ENCODE measurements at regions not wholly inside any gene's neighbourhood (a gene's known extent, or its start where the extent isn't known, plus 50 kb on each side); places are given as distances from the start of the nearest gene placed in this dataset.
A peak's percentile ranks its signal among the peaks of the same experiment; 100 is the strongest.
"Not testable (repeated sequence)": the region's sequence is repeated elsewhere in the genome, so short reads cannot be mapped to it uniquely, and the experiment has no call there.

GRCh38 chr1:144516172-144516571 lies 54.7 kb upstream of the NBPF15 start:
- not testable (repeated sequence) for H3K27ac Mint-ChIP-seq; H3K4me1 Mint-ChIP-seq; H3K9me3 Mint-ChIP-seq; H3K4me3 Mint-ChIP-seq; H3K36me3 Mint-ChIP-seq; ATAC-seq (ENCODE audit: low read depth in 2 of 2); H3K27me3 Mint-ChIP-seq; DNase-seq

- not testable (repeated sequence) for ATAC-seq (ENCODE audit: low read depth in 2 of 2); H3K27ac Mint-ChIP-seq; H3K36me3 Mint-ChIP-seq; DNase-seq; H3K27me3 Mint-ChIP-seq; H3K4me1 Mint-ChIP-seq; H3K9me3 Mint-ChIP-seq; H3K4me3 Mint-ChIP-seq
Measured at GRCh38 chr1:144516906-144517305, 55.4 kb upstream of the NBPF15 start.

DNA sequence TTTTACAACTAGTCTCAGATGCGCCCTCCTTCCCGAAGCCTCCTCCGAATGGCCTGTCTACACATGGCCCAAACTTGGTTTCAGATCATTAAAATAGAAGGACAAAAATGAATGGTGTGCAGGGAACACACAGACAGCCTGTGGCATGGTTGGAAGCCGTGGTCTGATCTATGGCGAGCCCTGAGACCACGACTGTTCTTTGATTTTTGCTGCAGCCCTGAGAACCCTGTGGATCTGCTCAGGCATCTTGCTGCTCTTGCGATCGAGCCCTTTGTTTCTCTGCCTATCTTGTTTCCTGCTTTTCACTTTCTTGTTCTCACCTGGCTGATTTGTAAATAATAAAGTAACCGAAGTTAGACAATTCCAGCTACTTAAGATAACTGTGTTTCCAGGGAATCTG lies 57.0 kb upstream of the NBPF15 start:
- H3K27ac Mint-ChIP-seq; H3K36me3 Mint-ChIP-seq; DNase-seq; ATAC-seq (ENCODE audit: low read depth in 2 of 2); H3K9me3 Mint-ChIP-seq; H3K4me1 Mint-ChIP-seq; H3K4me3 Mint-ChIP-seq; H3K27me3 Mint-ChIP-seq: not testable (repeated sequence)

DNA sequence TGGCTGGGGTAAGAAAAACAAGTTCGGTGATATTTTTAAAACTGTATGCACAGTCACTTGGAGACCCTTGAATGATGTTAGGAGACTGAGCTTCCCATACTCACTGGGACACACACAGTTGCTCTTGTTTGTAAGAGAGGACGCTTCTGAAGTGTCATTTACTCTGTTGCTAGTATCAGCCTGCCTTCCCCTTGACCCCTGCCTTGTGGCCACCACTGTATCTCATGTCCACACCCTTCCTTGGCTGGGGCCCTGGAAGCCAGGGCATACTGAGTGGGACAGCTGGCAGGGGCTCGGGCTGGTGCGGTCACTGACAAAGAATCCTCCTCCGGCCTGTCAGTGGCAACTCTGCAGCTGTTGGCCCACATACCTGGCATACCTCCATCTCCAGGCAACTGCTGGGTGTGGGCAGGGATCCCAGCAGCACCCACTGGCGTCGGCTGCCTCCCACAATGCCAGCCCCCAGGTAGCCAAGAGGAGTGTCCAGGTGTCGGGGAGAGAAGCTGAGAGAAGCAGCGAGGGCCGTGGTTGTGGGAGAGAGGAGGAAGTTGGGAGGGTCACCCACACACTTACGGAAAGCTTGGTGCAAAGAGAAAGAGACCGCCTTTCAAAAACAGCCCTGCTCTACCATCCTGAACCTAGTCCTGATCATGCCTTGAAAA lies 58.2 kb upstream of the NBPF15 start:
- not testable (repeated sequence) for H3K27me3 Mint-ChIP-seq; ATAC-seq (ENCODE audit: low read depth in 2 of 2); DNase-seq; H3K4me3 Mint-ChIP-seq; H3K4me1 Mint-ChIP-seq; H3K9me3 Mint-ChIP-seq; H3K27ac Mint-ChIP-seq; H3K36me3 Mint-ChIP-seq

- DNase-seq (peak; percentile 46), ATAC-seq (ENCODE audit: low read depth in 2 of 2) (peak; percentile 80 to 83)
- not testable (repeated sequence) for H3K9me3 Mint-ChIP-seq, H3K36me3 Mint-ChIP-seq, H3K4me1 Mint-ChIP-seq, H3K27me3 Mint-ChIP-seq
- peak overlapping the region; percentile 69 to 95 (median 88) for H3K4me3 Mint-ChIP-seq
- peak overlapping the region; percentile 95 to 100 (median 100) for H3K27ac Mint-ChIP-seq
Measured at GRCh38 chr1:144523661-144524407, 62.4 kb upstream of the NBPF15 start.

- not testable (repeated sequence) for DNase-seq, H3K4me1 Mint-ChIP-seq, H3K9me3 Mint-ChIP-seq, H3K36me3 Mint-ChIP-seq, H3K27me3 Mint-ChIP-seq, H3K27ac Mint-ChIP-seq
- H3K4me3 Mint-ChIP-seq = peak overlapping the region in 1 of 8 donors; percentile 26
- ATAC-seq (ENCODE audit: low read depth in 2 of 2) = peak; percentile 78 to 90
Measured at GRCh38 chr1:144532156-144532607, 60.5 kb upstream of the PPIAL4F start.

DNA sequence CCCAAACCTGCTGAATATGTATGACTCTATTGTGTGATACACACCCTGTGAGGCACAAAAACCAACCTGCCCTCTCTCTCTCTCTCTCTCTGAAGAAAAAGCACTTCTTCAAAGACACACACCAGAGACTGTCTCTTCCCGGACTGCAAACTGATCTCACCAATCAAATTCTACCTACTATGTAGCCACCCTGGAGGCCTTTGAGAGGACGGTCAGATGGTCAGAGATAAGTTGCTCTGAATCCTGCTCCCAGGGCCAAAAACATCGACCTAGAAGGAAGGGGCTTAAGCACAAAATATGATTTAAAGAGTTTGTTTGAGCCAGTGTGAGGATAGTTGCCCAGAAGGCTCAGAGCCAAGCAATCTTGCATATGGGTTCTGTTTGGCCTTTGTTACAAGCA lies 59.2 kb upstream of the PPIAL4F start:
- H3K4me3 Mint-ChIP-seq; H3K4me1 Mint-ChIP-seq; ATAC-seq (ENCODE audit: low read depth in 2 of 2); H3K27me3 Mint-ChIP-seq; H3K36me3 Mint-ChIP-seq; H3K27ac Mint-ChIP-seq; H3K9me3 Mint-ChIP-seq; DNase-seq: not testable (repeated sequence)

- DNase-seq, H3K36me3 Mint-ChIP-seq, H3K4me1 Mint-ChIP-seq, H3K9me3 Mint-ChIP-seq, H3K27me3 Mint-ChIP-seq, H3K4me3 Mint-ChIP-seq: not testable (repeated sequence)
- peak; percentile 10 to 35 for ATAC-seq (ENCODE audit: low read depth in 2 of 2)
- peak overlapping the region in 1 of 6 donors; percentile 69 for H3K27ac Mint-ChIP-seq
Measured at GRCh38 chr1:144534286-144534685, 58.4 kb upstream of the PPIAL4F start.

- H3K4me3 Mint-ChIP-seq; H3K36me3 Mint-ChIP-seq; H3K4me1 Mint-ChIP-seq; H3K27ac Mint-ChIP-seq; H3K27me3 Mint-ChIP-seq; DNase-seq; ATAC-seq (ENCODE audit: low read depth in 2 of 2); H3K9me3 Mint-ChIP-seq: not testable (repeated sequence)
Measured at GRCh38 chr1:144536677-144537076, 56.0 kb upstream of the PPIAL4F start.

GRCh38 chr1:144537234-144537633 lies 55.5 kb upstream of the PPIAL4F start:
- not testable (repeated sequence) for DNase-seq; H3K27me3 Mint-ChIP-seq; ATAC-seq (ENCODE audit: low read depth in 2 of 2); H3K36me3 Mint-ChIP-seq; H3K4me1 Mint-ChIP-seq; H3K9me3 Mint-ChIP-seq; H3K4me3 Mint-ChIP-seq; H3K27ac Mint-ChIP-seq

DNA sequence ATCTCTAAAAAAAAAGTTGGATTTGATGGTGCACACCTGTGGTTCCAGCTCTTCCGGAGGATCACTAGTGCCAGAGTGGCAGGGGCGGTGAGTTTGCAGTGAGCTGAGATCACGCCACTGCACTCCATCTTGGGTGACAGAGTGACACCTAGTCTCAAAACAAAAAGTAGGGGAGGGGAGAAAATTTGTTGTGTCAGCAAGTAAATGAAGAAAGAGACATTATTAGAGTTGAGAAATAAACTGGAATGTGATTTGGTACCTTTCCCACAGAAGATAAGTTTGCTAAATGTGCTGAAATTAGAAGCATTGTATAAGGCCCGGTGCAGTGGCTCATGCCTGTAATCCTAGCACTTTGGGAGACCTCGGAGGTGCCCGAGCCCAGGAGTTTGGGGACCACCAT lies 54.0 kb upstream of the PPIAL4F start:
- not testable (repeated sequence) for H3K4me1 Mint-ChIP-seq

DNA sequence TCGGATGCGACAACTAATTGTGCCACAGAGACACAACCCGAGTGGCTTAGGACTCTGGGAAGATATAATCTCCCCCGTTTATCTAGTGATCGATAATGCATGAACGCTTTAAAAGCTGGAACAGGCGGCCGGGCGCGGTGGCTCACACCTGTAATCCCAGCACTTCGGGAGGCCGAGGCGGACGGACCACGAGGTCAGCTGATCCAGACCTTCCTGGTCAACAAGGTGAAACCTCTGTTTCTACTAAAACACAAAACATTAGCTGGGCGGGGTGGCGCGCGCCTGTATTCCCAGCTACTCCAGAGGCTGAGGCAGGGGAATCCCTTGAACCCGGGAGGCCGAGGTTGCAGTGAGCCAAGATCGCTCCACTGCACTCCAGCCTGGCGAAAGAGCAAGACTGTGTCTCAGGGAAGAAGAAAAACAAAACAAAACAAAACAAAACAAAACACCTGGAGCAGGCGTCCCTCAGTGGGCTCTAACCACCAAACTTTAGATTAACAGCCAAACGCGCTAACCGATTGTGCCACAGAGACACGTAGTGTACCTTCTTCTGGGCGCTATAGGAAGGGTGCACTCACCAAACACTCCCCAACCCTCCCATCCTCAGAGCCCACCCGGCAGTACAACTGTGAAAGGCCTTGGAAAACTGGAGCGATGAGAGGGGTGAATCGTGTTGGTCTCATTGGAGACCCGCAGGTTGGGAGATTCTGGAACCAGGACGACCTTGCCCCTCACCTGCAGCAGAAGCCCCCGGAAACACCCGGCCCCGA lies 53.3 kb upstream of the PPIAL4F start:
- H3K4me3 Mint-ChIP-seq = peak overlapping the region in 2 of 8 donors; percentile 20 to 68
- ATAC-seq (ENCODE audit: low read depth in 2 of 2) = not testable (repeated sequence)

More for the DNA sequence above, 54.0 kb upstream of the PPIAL4F start:
- not testable (repeated sequence) for ATAC-seq (ENCODE audit: low read depth in 2 of 2); H3K36me3 Mint-ChIP-seq; H3K9me3 Mint-ChIP-seq; DNase-seq; H3K27ac Mint-ChIP-seq; H3K27me3 Mint-ChIP-seq
- peak overlapping the region in 1 of 8 donors; percentile 9 for H3K4me3 Mint-ChIP-seq

More for the DNA sequence above, 53.3 kb upstream of the PPIAL4F start:
- not testable (repeated sequence) for H3K36me3 Mint-ChIP-seq, DNase-seq, H3K9me3 Mint-ChIP-seq, H3K4me1 Mint-ChIP-seq, H3K27ac Mint-ChIP-seq, H3K27me3 Mint-ChIP-seq
